Ascending aorta (tissue), 2 donors: ENCODE measurements at regions not wholly inside any gene's neighbourhood (a gene's known extent, or its start where the extent isn't known, plus 50 kb on each side); places are given as distances from the start of the nearest gene placed in this dataset.

Experiments
- DNase-seq, 2 donors: peaks; one replicate each; pipeline ENCODE4 v3.0.0-alpha.2; 2019; ENCODE audit warnings: low spot score in 2 of 2
- H3K27ac ChIP-seq, 2 donors: fragments of 200-600 bp; sonication (generic); one replicate each; pipeline ENCODE4 v1.5.1; 2016 to 2017; ENCODE audit warnings: mild to moderate bottlenecking in 1 of 2
- H3K27me3 ChIP-seq: fragments of 200-600 bp; sonication (generic); one replicate; pipeline ENCODE4 v1.5.1; 2017
- H3K36me3 ChIP-seq, 2 donors: fragments of 200-600 bp; sonication (generic); one replicate each; pipeline ENCODE4 v1.5.1; 2016
- H3K4me1 ChIP-seq, 2 donors: fragments of 200-600 bp; sonication (generic); one replicate each; pipeline ENCODE4 v1.5.1; 2016 to 2017; ENCODE audit warnings: mild to moderate bottlenecking in 1 of 2
- H3K4me3 ChIP-seq, 2 donors: fragments of 200-600 bp; sonication (generic); one replicate each; pipeline ENCODE4 v1.5.1; 2016 to 2017; ENCODE audit warnings: mild to moderate bottlenecking in 1 of 2
- H3K9me3 ChIP-seq, 2 donors: fragments of 200-600 bp; sonication (generic); one replicate each; pipeline ENCODE4 v1.5.1; 2016
- CTCF ChIP-seq, 3 experiments: fragments of 200-600 bp in 2 of 3; fragments of 450-650 bp in 1 of 3; sonication (generic) in 2 of 3; IDR thresholded peaks; one replicate each; pipeline ENCODE4 v1.5.1; 2016 to 2019; ENCODE audit warnings: antibody characterized with exemption in 3 of 3, mild to moderate bottlenecking in 1 of 3, moderate library complexity in 1 of 3
- intact Hi-C: fragments of 100-400 bp; cut with DNase I; formaldehyde crosslinking; loops from one replicate; pipeline ENCODE4 v1.15.1; 2023

- no peak for DNase-seq
- TF ChIP-seq CTCF (IDR thresholded peaks at IDR 0.05), result no peak
- no peaks in the 10 kb centered on the region for H3K9me3 ChIP-seq
- H3K4me3 ChIP-seq, result no peak overlapping the region
- no peak overlapping the region for H3K27ac ChIP-seq
- no peaks in the 10 kb centered on the region for H3K27me3 ChIP-seq
- intact Hi-C loops, result no loop called here
- H3K36me3 ChIP-seq, result no peaks in the 10 kb centered on the region
- H3K4me1 ChIP-seq, result no peaks in the 10 kb centered on the region
Measured at GRCh38 chr9:80836013-80836412, 853.3 kb downstream of the TLE1 start.

- Histone ChIP-seq H3K27me3 (no peaks in the 10 kb centered on the region), H3K4me3 (no peak overlapping the region), H3K4me1 (no peaks in the 10 kb centered on the region), H3K9me3 (no peaks in the 10 kb centered on the region), H3K27ac (no peak overlapping the region), H3K36me3 (no peaks in the 10 kb centered on the region)
- TF ChIP-seq CTCF (IDR thresholded peaks at IDR 0.05), result no peak
- no peak for DNase-seq
- intact Hi-C loops, result no loop called here
Measured at GRCh38 chr9:80831751-80832150, 857.6 kb downstream of the TLE1 start.

- no peak overlapping the region for H3K4me3 ChIP-seq
- DNase-seq, result no peak
Measured at GRCh38 chr9:80811656-80812055, 877.7 kb downstream of the TLE1 start.

GRCh38 chr9:80811003-80811402, 878.3 kb downstream of the TLE1 start:
- Histone ChIP-seq H3K4me1 (no peaks in the 10 kb centered on the region), H3K4me3 (no peak overlapping the region), H3K27ac (no peak overlapping the region), H3K9me3 (no peaks in the 10 kb centered on the region), H3K36me3 (no peaks in the 10 kb centered on the region), H3K27me3 (no peaks in the 10 kb centered on the region)
- intact Hi-C loops, result no loop called here
- no peak for DNase-seq
- no peak for TF ChIP-seq CTCF (IDR thresholded peaks at IDR 0.05)

More at GRCh38 chr9:80811656-80812055, 877.7 kb downstream of the TLE1 start:
- Histone ChIP-seq H3K27ac (no peak overlapping the region), H3K27me3 (no peaks in the 10 kb centered on the region), H3K36me3 (no peaks in the 10 kb centered on the region), H3K4me1 (no peaks in the 10 kb centered on the region), H3K9me3 (no peaks in the 10 kb centered on the region)
- TF ChIP-seq CTCF (IDR thresholded peaks at IDR 0.05), result no peak
- intact Hi-C loops, result no loop called here

GRCh38 chr9:80806671-80807070, 882.7 kb downstream of the TLE1 start:
- intact Hi-C loops, result no loop called here
- no peaks in the 10 kb centered on the region for H3K9me3 ChIP-seq
- no peak for TF ChIP-seq CTCF (IDR thresholded peaks at IDR 0.05)
- no peak overlapping the region for H3K27ac ChIP-seq
- no peaks in the 10 kb centered on the region for H3K4me1 ChIP-seq
- H3K27me3 ChIP-seq, result no peaks in the 10 kb centered on the region
- no peaks in the 10 kb centered on the region for H3K36me3 ChIP-seq
- H3K4me3 ChIP-seq, result no peak overlapping the region
- no peak for DNase-seq

GRCh38 chr9:80804873-80805272, 884.5 kb downstream of the TLE1 start:
- no peak for DNase-seq
- Histone ChIP-seq H3K36me3 (no peaks in the 10 kb centered on the region), H3K27ac (no peak overlapping the region), H3K27me3 (no peaks in the 10 kb centered on the region), H3K9me3 (no peaks in the 10 kb centered on the region), H3K4me1 (no peaks in the 10 kb centered on the region), H3K4me3 (no peak overlapping the region)
- intact Hi-C loops, result no loop called here
- TF ChIP-seq CTCF (IDR thresholded peaks at IDR 0.05), result no peak
